HS-27A (cell line): ENCODE measurements at regions not wholly inside any gene's neighbourhood (a gene's known extent, or its start where the extent isn't known, plus 50 kb on each side); places are given as distances from the start of the nearest gene placed in this dataset.

Experiments
- DNase-seq: peaks from one replicate; pipeline ENCODE4 v3.0.0-alpha.2; 2012; ENCODE audit warnings: low read depth, missing footprints

DNA sequence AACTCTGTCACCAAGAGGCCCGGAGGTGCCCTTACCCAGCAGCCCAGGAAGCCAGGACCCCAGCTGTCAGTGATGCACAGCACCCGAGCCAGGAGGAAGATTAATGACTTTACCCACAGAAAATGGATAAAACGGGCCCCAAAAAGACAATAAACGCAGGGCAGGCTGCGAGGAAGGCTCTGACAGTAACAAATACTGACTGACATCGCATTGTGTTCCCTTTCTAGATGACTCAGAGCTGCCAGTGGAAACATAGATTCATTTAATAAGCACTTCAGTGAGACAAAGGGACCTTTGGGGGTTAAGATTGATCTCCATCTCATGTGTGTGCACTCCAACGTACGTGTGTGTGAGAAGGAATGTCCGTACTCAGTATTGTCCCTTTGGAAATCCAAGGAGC lies 225.3 kb upstream of the PPP2R3A start:
- DNase-seq = no peak

DNA sequence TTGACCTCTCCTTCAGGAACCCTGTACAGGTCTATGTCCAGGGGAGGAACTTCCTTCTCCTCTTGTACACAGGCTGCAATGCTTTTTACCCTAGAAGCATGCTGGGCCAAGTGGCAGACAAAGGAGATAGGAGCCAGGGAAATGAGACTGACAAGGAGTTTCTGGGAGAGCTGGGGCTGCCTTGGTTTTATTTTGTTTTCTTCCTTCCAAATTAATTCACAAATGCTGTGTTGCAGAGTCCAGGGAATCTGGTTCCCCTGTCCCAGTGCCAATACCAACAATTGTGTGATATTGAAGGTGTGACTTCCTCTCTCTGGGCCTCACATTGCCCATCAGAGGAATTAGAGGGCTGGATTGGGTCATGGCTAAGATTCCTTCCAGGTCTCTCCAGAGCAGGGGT lies 224.8 kb upstream of the PPP2R3A start:
- no peak for DNase-seq

DNA sequence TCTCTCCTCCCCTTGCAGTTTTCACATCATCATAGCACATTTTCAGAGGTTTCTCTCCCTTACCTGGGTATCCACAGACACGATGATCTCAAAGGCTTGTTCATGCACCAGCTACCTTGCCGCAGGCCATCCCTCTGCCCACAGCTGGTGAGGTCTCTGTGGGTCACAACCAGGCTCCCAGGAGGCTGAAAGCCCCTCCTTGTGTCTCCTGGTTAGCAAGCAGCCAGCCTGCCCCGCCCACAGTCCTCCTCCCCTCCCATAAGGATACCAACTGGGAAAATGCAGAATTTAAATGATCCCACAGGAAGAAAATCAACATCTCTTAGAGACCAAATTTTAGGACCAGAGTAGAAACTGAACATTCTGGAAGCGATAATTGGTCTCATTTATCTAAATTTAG lies 213.5 kb upstream of the PPP2R3A start:
- DNase-seq = no peak

GRCh38 chr3:135752851-135753250 lies 212.7 kb upstream of the PPP2R3A start:
- DNase-seq = no peak

GRCh38 chr3:135753506-135753905 lies 212.0 kb upstream of the PPP2R3A start:
- no peak for DNase-seq

DNA sequence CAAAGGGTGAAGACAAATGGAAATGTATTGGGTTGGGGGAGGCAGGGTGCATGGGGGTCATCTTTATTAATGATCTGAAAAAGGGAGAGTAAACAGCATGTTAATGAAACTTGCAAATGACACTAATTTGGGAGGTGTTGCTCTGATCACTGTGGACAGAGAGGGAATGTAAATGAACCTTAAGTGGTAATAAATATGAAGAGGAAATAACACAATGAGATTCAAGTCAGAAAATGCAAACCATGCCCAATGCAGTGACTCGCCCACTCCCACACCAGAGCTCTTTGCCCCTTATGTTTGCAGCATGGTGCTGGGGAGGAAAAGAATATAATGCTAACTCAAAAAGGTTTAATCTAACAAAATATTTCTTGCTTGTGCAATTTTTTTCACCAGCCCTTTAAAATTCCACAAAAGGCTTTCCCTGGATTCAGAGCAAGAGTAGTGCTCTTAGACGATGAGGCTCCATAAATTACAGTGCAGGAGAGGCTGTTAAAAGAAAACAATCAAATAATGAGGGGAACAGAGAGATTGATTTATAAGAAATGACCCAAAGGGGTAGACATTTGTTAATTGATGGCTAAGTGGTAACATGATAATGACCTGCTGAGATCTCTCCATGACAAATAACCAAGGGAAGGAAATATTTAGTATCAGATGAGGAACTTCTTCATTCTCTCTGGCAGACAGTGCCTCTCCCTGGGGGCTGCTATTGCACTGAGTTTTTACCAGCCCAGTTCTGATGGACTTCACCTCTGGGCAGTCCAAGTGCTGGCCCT lies 210.0 kb upstream of the PPP2R3A start:
- no peak for DNase-seq

DNA sequence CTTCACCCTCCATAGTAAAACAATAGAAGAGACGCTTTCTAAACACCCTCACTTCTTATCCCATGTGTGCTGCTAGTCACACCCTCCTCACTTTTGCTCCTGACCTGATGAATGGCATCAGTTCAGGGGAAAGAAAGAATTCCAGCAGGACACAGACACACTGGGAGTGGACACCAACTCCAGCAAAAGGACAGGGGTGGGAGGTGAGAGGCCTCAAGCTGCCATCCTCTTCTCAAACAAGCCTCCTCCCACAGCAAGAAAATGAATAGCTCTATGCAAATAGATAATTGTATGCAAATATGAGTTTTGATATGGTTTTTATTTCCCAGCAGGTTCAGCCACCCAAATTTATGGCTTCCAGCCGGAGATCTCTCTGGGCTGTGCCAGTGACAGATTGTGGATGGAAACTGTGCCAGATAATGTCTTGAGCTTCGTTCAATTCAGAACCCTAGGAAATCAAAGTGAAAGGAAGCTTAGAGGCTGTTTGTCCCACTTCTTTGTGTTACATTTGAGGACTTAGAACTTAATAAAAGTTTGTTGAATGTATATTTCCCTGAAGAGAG lies 209.3 kb upstream of the PPP2R3A start:
- no peak for DNase-seq

GRCh38 chr3:135757421-135757820 lies 208.1 kb upstream of the PPP2R3A start:
- DNase-seq = no peak

GRCh38 chr3:135758961-135759360 lies 206.6 kb upstream of the PPP2R3A start:
- DNase-seq = no peak

GRCh38 chr3:135759651-135760050 lies 205.9 kb upstream of the PPP2R3A start:
- DNase-seq = no peak

DNA sequence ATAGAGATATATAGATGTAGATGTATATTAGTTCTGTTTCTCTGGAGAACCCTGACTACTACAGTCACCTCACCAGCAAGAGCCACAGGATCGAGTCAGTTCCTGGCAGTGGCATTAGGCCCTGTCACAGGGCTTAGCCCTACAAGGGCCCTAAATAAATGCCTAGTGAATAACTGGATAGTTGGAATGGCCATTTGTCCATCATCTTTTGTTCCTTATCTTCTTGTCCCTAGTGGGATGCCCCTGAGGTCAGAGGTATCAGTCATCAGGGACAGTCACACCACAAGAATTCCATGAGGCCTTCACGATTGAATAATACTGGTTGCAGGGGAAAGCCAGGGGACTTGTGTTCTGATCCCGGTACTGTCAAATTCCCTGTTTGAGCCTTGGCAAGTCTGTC lies 204.9 kb upstream of the PPP2R3A start:
- DNase-seq = no peak

DNA sequence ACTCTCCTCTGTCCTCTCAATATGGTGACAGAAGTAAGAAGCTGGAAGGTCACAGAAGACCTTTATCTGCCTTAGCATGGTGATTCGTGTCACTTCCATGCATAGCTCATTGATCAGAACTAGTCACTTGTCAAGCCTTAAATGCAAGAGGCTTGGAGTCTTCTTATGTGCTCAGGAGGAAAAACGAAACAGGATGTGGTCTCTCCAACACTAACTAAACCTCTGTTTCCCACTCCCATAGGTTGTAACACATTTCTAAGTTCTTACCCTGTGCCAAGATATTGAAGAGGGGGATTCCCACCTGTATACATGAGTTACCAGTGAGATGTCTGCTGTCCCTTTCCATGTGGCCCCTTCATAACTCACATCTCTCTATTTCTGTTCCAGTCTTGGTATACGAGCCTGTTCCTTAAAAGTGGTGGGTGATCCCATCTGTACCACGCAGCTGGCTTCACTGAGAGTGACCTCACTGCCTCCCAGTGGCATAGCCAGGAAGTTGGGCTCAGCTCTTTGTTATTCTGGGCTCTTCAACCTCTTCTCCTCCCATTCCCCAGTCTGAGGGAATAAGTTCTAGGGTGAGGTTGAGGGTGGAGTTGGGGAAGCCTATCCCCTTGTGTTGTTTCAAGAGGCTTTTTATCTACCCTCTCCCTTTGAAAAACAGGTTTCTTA lies 203.2 kb upstream of the PPP2R3A start:
- DNase-seq = no peak

GRCh38 chr3:135766115-135766514 lies 199.4 kb upstream of the PPP2R3A start:
- no peak for DNase-seq

- DNase-seq = no peak
These were observed 193.8 kb upstream of the PPP2R3A start for GRCh38 chr3:135771760-135772159.

- DNase-seq = no peak
These were observed 186.5 kb upstream of the PPP2R3A start for GRCh38 chr3:135779024-135779423.

GRCh38 chr3:135779590-135780235 lies 185.8 kb upstream of the PPP2R3A start:
- DNase-seq = no peak

GRCh38 chr3:135781026-135781815 lies 184.3 kb upstream of the PPP2R3A start:
- DNase-seq = no peak

GRCh38 chr3:135784557-135784956 lies 181.0 kb upstream of the PPP2R3A start:
- no peak for DNase-seq

- DNase-seq = no peak
These were observed 177.4 kb upstream of the PPP2R3A start for GRCh38 chr3:135788146-135788545.

- DNase-seq = no peak
These were observed 176.6 kb upstream of the PPP2R3A start for GRCh38 chr3:135788978-135789377.

DNA sequence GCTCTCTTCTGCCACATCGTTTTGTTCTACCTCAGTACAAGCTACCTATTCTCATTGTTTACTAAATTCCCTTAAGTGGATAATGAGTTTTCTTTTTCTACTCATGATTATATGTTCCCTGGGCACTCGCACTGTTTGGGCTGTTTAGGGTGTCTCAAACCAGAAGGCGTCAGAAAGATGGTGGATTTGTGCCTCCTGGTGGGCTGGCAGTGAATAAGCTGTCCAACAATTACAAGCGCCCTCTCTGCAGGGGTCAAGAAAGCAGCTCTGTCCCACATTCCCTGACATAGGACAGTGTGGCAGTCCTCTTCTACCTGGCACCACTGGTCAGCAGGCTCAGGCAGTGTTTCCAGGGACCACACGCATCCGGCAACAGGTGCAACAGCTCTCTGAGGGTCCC lies 173.4 kb upstream of the PPP2R3A start:
- DNase-seq = no peak

DNA sequence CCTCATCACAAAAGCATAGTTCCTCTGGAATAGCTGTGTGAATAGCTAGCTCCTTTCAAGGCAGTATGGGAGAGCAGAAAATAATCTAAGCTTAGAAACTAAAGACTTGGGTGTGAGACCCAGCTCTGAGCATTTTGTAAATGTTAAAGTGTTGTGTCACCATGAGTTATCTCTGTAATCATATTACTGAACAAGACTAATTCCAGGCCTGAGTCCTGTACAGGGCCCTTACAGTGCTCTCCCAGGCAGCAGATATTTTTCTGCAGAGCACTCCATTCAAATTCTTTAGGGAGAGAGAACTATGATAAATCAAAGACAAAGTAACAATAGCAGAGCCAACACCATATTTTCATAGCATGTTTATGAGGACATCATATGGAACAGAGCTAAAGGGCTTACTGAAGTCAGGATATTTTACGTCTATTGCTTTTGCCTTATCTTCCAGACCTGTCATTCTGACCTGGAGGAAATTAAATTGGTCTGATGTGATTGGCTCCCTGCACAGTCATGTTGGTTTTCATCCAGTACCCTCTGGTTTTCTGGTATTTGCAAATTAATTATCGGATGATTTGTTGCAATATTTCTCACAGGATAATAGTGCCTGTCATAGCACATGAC lies 172.6 kb upstream of the PPP2R3A start:
- DNase-seq = no peak
